Smooth muscle cell (in vitro differentiated cells): ENCODE measurements at regions not wholly inside any gene's neighbourhood (a gene's known extent, or its start where the extent isn't known, plus 50 kb on each side); places are given as distances from the start of the nearest gene placed in this dataset.
"Not testable (repeated sequence)": the region's sequence is repeated elsewhere in the genome, so short reads cannot be mapped to it uniquely, and the experiment has no call there.

ENCODE experiments used
- DNase-seq: peaks from one replicate; lab custom pipeline; 2025; ENCODE audit not compliant: unreplicated experiment; lab: John Stamatoyannopoulos, UW
- H2AFZ ChIP-seq: fragments of 200-600 bp; sonication (generic); 2 replicates; pipeline ENCODE4 v1.6.0; 2016; ENCODE audit warnings: antibody characterized with exemption, low read depth, mild to moderate bottlenecking
- H3F3A ChIP-seq: fragments of 200-600 bp; sonication (generic); 2 replicates; pipeline ENCODE4 v1.6.0; 2017; ENCODE audit warnings: antibody characterized with exemption, low read depth
- H3K27ac ChIP-seq: fragments of 200-600 bp; sonication (generic); 2 replicates; pipeline ENCODE4 v1.5.1; 2016; ENCODE audit warnings: low read depth, mild to moderate bottlenecking
- H3K27me3 ChIP-seq: fragments of 200-600 bp; sonication (generic); 2 replicates; pipeline ENCODE4 v1.6.1; 2016; ENCODE audit warnings: low read depth, mild to moderate bottlenecking
- H3K36me3 ChIP-seq: fragments of 200-600 bp; sonication (generic); 2 replicates; pipeline ENCODE4 v1.5.1; 2016; ENCODE audit warnings: low read depth
- H3K4me1 ChIP-seq: fragments of 200-600 bp; sonication (generic); 2 replicates; pipeline ENCODE4 v1.5.1; 2016; ENCODE audit warnings: low read depth
- H3K4me2 ChIP-seq: fragments of 200-600 bp; sonication (generic); 2 replicates; pipeline ENCODE4 v1.6.0; 2016; ENCODE audit warnings: mild to moderate bottlenecking
- H3K4me3 ChIP-seq: fragments of 200-600 bp; sonication (generic); 2 replicates; pipeline ENCODE4 v1.5.1; 2016; ENCODE audit warnings: mild to moderate bottlenecking
- H3K79me2 ChIP-seq: fragments of 200-600 bp; sonication (generic); 2 replicates; pipeline ENCODE4 v1.6.0; 2016; ENCODE audit warnings: low read depth, mild to moderate bottlenecking
- H3K9ac ChIP-seq: fragments of 200-600 bp; sonication (generic); 2 replicates; pipeline ENCODE4 v1.6.0; 2016; ENCODE audit warnings: low read depth
- H3K9me3 ChIP-seq: fragments of 200-600 bp; sonication (generic); replicated peaks from 2 replicates; pipeline ENCODE4 v1.5.1; 2016; ENCODE audit warnings: low read depth
- H4K20me1 ChIP-seq: fragments of 200-600 bp; sonication (generic); 2 replicates; pipeline ENCODE4 v1.6.0; 2016; ENCODE audit warnings: low read depth
- WGBS: methylation state at CpG from one replicate; pipeline ENCODE4 v1.1.7; 2016; ENCODE audit warnings: low lambda C conversion rate; 5-methylcytosine and 5-hydroxymethylcytosine counted together
- TF ChIP-seq, protein P1 (sequence below): fragments of 200-600 bp; sonication (generic); IDR thresholded peaks from 2 replicates; pipeline ENCODE4 v1.5.1; 2017; ENCODE audit warnings: borderline replicate concordance, mild to moderate bottlenecking, antibody characterized with exemption; ENCODE audit not compliant: insufficient read depth, poor library complexity, severe bottlenecking

DNA sequence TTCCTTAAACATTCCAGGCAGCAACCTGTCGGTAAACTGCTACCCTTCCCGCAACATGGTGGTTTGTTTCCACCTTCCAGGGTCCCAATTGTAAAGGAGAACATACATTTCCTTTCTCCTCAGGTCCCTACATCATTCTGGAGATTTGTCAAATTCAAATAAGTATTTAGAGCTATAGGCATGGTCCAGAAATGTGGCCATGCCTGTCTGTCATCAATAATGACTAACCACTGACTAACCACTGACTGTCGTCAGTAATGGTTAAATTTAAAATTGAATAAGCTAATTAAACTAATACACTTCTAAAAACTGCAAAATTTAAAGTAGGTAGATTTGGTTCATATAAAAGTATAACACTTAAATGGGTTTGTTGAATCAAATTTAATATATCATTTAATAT is 984.0 kb upstream of the SLC39A10 start:
- Histone ChIP-seq H3K9me3 (no peaks in the 10 kb centered on the region), H3K9ac (no peak overlapping the region), H2AFZ (no peak overlapping the region), H3K4me1 (no peaks in the 10 kb centered on the region), H3K4me2 (no peak overlapping the region), H3K27ac (no peak overlapping the region), H4K20me1 (no peaks in the 10 kb centered on the region), H3K36me3 (no peaks in the 10 kb centered on the region), H3K79me2 (no peaks in the 10 kb centered on the region), H3K4me3 (no peak overlapping the region), H3K27me3 (peaks cover 5% of the 10 kb centered on the region), H3F3A (no peaks in the 10 kb centered on the region)
- TF ChIP-seq, protein P1, sequence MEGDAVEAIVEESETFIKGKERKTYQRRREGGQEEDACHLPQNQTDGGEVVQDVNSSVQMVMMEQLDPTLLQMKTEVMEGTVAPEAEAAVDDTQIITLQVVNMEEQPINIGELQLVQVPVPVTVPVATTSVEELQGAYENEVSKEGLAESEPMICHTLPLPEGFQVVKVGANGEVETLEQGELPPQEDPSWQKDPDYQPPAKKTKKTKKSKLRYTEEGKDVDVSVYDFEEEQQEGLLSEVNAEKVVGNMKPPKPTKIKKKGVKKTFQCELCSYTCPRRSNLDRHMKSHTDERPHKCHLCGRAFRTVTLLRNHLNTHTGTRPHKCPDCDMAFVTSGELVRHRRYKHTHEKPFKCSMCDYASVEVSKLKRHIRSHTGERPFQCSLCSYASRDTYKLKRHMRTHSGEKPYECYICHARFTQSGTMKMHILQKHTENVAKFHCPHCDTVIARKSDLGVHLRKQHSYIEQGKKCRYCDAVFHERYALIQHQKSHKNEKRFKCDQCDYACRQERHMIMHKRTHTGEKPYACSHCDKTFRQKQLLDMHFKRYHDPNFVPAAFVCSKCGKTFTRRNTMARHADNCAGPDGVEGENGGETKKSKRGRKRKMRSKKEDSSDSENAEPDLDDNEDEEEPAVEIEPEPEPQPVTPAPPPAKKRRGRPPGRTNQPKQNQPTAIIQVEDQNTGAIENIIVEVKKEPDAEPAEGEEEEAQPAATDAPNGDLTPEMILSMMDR, result no peak
- WGBS, result 77% methylated on average over 3 of the region's 3 CpGs
- no peak for DNase-seq

DNA sequence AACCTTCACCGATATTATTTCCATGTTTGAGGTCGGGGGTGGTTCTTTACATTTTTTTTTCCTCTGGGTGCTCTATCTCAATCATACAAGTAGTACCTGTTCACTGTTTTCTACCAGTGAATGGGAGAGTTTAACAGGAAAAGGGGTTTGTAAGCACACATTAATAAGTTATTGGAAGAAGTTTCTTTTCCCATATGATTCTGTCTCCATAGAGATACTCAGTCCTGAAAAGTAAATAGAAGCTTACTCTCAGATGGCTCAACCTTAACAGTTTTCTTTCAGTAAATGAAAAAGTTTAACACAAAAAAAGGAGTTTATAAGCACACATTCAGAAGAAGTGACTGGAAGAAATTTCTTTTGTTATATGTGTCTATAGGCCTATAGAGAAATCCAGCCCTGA is 995.6 kb upstream of the SLC39A10 start:
- Histone ChIP-seq H3K4me3 (no peak overlapping the region), H3K9me3 (no peaks in the 10 kb centered on the region), H3F3A (no peaks in the 10 kb centered on the region), H3K79me2 (no peaks in the 10 kb centered on the region), H4K20me1 (no peaks in the 10 kb centered on the region), H3K9ac (no peak overlapping the region), H3K27ac (no peak overlapping the region), H2AFZ (no peak overlapping the region), H3K4me1 (peaks cover 4% of the 10 kb centered on the region), H3K4me2 (no peak overlapping the region), H3K36me3 (no peaks in the 10 kb centered on the region), H3K27me3 (no peaks in the 10 kb centered on the region)
- DNase-seq, result no peak
- 100% methylated on average over 2 of the region's 2 CpGs for WGBS
- TF ChIP-seq, protein P1, result no peak

DNA sequence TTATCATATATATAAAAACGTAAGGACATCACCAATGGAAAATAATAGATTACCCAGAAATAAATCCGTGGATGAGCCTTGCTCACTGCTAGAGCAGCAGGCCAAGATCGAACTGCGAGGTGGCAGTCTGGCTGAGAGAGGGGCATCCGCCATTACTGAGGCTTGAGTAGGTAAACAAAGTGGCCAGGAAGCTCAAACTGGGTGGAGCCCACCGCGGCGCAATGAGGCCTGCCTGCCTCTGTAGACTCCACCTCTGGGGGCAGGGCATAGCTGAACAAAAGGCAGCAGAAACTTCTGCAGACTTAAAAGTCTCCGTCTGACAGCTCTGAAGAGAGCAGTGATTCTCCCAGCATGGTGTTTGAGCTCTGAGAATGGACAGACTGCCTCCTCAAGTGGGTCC is 1018.0 kb upstream of the SLC39A10 start:
- not testable (repeated sequence) for H4K20me1 ChIP-seq, H3K27me3 ChIP-seq, H3K4me1 ChIP-seq, DNase-seq, H3K36me3 ChIP-seq, H3K9me3 ChIP-seq, H3K4me3 ChIP-seq, H3K79me2 ChIP-seq, H3K4me2 ChIP-seq, H2AFZ ChIP-seq, H3F3A ChIP-seq, H3K9ac ChIP-seq, H3K27ac ChIP-seq
- WGBS, result 95% methylated on average over 9 of the region's 9 CpGs

DNA sequence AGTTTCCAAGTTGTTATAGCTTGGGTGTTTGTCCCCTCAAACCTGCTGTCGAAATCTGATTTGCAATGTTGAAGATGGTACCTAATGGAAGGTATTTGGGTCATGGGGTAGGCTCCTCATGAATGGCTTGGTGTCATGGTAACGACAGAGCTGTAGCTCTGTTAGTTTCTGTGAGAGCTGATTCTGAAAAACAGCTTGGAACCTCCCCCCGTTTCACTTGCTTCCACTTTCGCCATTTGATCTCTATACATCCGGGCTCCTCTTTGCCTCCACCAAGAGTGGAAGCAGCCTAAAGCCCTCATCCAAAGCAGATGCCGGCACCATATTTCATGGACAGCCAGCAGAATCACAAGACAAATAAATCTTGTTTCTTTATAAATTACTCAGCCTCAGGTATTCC is 1035.1 kb upstream of the SLC39A10 start:
- TF ChIP-seq, protein P1, result no peak

More for the DNA sequence above, 1035.1 kb upstream of the SLC39A10 start:
- Histone ChIP-seq H4K20me1 (no peaks in the 10 kb centered on the region), H3K4me3 (no peak overlapping the region), H3K9ac (no peak overlapping the region), H3K4me1 (no peaks in the 10 kb centered on the region), H3K79me2 (no peaks in the 10 kb centered on the region), H3K27ac (no peak overlapping the region), H3K36me3 (no peaks in the 10 kb centered on the region), H3F3A (no peaks in the 10 kb centered on the region), H3K27me3 (no peaks in the 10 kb centered on the region), H3K4me2 (no peak overlapping the region), H3K9me3 (no peaks in the 10 kb centered on the region), H2AFZ (no peak overlapping the region)
- no peak for DNase-seq
- 82% methylated on average over 6 of the region's 6 CpGs for WGBS
